SU-DHL-6 (cell line): ENCODE measurements at regions not wholly inside any gene's neighbourhood (a gene's known extent, or its start where the extent isn't known, plus 50 kb on each side); places are given as distances from the start of the nearest gene placed in this dataset.

ENCODE experiments used
- EZH2phosphoT487 ChIP-seq: fragments of 200-600 bp; sonication (generic), shearing (Covaris generic); conservative IDR thresholded peaks from 2 replicates; pipeline ENCODE4 v1.6.1; 2018; ENCODE audit warnings: mild to moderate bottlenecking, antibody characterized with exemption, low read length, moderate library complexity, mixed read lengths
- TF ChIP-seq, protein P1 (sequence below): fragments of 200-600 bp; sonication (generic); IDR thresholded peaks from one replicate; pipeline ENCODE4 v1.5.1; 2017; ENCODE audit warnings: antibody characterized with exemption, mild to moderate bottlenecking, low read length, moderate library complexity; ENCODE audit not compliant: insufficient read depth, poor library complexity, severe bottlenecking

DNA sequence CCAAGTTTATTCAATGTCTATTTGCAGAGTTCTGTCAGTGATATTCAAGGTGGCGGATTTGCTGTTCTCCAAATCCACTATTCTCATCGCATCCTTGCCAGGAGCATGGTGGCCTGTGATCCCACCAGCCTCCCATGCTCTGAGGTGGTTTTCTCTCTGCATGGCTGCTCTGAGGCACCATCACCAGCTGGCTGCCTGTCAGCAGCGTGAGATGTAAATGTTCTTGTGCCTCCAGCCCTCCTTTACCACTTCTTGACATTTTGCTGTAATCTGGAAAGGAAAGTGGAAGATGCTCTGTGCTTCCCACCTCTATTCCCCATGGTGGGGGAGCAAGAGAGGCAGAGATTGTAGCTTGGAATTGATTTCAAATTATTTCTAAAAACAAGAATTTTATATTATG lies 293.6 kb upstream of the SLC24A2 start:
- TF ChIP-seq, protein P1, sequence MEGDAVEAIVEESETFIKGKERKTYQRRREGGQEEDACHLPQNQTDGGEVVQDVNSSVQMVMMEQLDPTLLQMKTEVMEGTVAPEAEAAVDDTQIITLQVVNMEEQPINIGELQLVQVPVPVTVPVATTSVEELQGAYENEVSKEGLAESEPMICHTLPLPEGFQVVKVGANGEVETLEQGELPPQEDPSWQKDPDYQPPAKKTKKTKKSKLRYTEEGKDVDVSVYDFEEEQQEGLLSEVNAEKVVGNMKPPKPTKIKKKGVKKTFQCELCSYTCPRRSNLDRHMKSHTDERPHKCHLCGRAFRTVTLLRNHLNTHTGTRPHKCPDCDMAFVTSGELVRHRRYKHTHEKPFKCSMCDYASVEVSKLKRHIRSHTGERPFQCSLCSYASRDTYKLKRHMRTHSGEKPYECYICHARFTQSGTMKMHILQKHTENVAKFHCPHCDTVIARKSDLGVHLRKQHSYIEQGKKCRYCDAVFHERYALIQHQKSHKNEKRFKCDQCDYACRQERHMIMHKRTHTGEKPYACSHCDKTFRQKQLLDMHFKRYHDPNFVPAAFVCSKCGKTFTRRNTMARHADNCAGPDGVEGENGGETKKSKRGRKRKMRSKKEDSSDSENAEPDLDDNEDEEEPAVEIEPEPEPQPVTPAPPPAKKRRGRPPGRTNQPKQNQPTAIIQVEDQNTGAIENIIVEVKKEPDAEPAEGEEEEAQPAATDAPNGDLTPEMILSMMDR, result no peak
- no peak for TF ChIP-seq EZH2phosphoT487
